ENCODE measurements at regions not wholly inside any gene's neighbourhood (a gene's known extent, or its start where the extent isn't known, plus 50 kb on each side); places are given as distances from the start of the nearest gene placed in this dataset.

- DNase-seq (ENCODE audit: low spot score): no peak
These were observed 68.2 kb upstream of the ARRDC4 start for GRCh38 chr15:97892167-97892938.

- DNase-seq (ENCODE audit: low spot score): no peak
These were observed 66.5 kb upstream of the ARRDC4 start for GRCh38 chr15:97893967-97894366.

DNA sequence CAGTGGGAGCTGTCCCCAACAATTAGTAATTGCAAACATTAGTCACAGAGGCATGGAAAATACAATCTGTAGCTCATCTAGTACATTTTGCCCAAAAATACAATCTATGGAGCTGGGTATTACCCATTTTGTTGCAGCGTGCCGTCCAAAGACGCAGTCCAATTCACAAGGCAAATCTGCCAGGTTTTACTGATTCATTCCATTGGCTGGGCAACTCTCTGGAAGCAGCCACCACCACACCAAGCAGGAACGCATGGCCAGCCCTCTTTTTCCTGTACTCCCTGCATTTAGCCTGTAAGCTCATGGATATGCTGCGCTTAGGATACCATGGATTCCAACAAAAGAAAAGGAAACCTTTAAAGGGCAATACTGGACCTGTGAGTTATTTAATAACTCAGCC, 60.5 kb upstream of the ARRDC4 start:
- no peak for DNase-seq (ENCODE audit: low spot score)

GRCh38 chr15:97902140-97902780, 58.2 kb upstream of the ARRDC4 start:
- DNase-seq (ENCODE audit: low spot score): peak; percentile 79

DNA sequence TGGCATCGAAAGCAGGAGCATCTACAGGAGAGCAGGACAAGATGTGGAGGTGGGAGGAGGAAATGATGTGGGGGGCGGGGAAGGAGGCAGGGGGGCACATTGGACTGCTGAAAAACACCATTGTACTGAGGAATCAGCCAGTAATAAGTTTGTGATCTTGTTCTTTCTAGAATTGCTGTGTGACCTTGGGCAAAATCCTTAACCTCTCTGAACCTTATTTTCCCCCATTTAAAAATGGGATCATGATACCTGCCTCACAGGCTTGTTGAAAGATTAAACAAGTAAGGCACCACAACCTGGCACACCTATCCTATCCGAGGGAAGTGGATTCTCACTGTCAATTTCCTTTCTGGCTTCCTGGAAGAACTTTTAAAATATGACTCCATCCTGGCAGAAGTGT, 56.9 kb upstream of the ARRDC4 start:
- DNase-seq (ENCODE audit: low spot score): no peak

GRCh38 chr15:97903971-97904572, 56.4 kb upstream of the ARRDC4 start:
- peak; percentile 93 for DNase-seq (ENCODE audit: low spot score)

DNA sequence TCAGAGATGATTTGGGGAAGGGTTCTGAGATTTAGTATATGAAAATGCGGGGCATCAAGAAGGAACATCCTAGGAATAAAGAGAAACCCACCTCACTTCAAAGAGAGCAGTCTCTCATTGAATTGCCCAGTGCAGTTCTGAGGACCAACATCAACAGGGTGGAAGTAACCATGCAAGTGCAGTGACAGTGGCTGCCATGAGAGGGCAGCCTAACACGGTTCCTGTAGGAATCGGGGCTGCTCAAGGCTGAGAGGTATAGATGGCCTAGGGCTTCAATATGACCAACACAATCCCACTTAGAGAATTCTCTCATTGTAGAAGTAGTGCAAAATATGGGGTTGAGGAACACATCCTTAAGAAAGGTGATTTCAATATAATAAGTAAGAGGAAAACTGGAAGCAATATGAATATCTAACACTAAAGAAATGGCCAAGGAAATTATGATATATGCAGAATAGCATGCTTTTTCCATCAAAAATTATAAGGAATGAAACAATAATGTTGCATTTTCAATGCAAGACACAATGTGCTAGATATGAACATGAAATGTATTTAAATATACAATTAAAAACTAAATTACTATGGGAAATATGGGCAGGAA, 51.1 kb upstream of the ARRDC4 start:
- DNase-seq (ENCODE audit: low spot score): peak; percentile 77

Data from GM03348 (cell line).